Kidney (tissue), 13 donors: ENCODE measurements at regions not wholly inside any gene's neighbourhood (a gene's known extent, or its start where the extent isn't known, plus 50 kb on each side); places are given as distances from the start of the nearest gene placed in this dataset.

Experiments
- DNase-seq, 5 donors: peaks; one replicate each; pipeline ENCODE4 v3.0.0-alpha.2; 2013 to 2020
- FAIRE-seq: peaks from 2 replicates; lab custom pipeline; 2012; peaks lifted over from hg19 to GRCh38; lab: Jason Lieb, UNC
- H3K27ac ChIP-seq, 2 donors: one replicate each; pipeline ENCODE4 v1.7.0; 2013; ENCODE audit warnings: low read depth in 2 of 2, low read length in 2 of 2, inconsistent platforms in 1 of 2
- H3K27me3 ChIP-seq: one replicate; pipeline ENCODE4 v1.7.1; 2013; ENCODE audit warnings: low read length, inconsistent platforms; ENCODE audit not compliant: control insufficient read depth, insufficient read depth
- H3K36me3 ChIP-seq, 3 donors: one replicate each; pipeline versions ENCODE4 v1.7.0 to v1.7.1; 2013; ENCODE audit warnings: low read length in 3 of 3, control low read depth in 1 of 3, inconsistent platforms in 1 of 3; ENCODE audit not compliant: insufficient read depth in 3 of 3, control insufficient read depth in 2 of 3
- H3K4me1 ChIP-seq, 3 donors: one replicate each; pipeline versions ENCODE4 v1.7.0 to v1.7.1; 2013; ENCODE audit warnings: low read length in 3 of 3, inconsistent platforms in 1 of 3, low read depth in 1 of 3; ENCODE audit not compliant: control insufficient read depth in 2 of 3, insufficient read depth in 2 of 3
- H3K4me3 ChIP-seq, 3 donors: one replicate each; pipeline versions ENCODE4 v1.7.0 to v1.8.1; 2013; ENCODE audit warnings: low read length in 3 of 3, control low read depth in 1 of 3, inconsistent platforms in 1 of 3
- H3K9ac ChIP-seq, 3 donors: one replicate each; pipeline versions ENCODE4 v1.7.0 to v1.7.1; 2013; ENCODE audit warnings: low read length in 3 of 3, control low read depth in 1 of 3, inconsistent platforms in 1 of 3
- H3K9me3 ChIP-seq, 3 donors: one replicate each; pipeline versions ENCODE4 v1.7.0 to v1.7.1; 2013; ENCODE audit warnings: low read length in 3 of 3, control low read depth in 1 of 3, inconsistent platforms in 1 of 3; ENCODE audit not compliant: control insufficient read depth in 2 of 3, insufficient read depth in 1 of 3
- intact Hi-C: fragments of 100-400 bp; cut with DNase I; formaldehyde crosslinking; loops from one replicate; pipeline ENCODE4 v1.11.1; 2022
- TF ChIP-seq, protein P1 (sequence below): IDR thresholded peaks from 3 replicates; pipeline ENCODE4 v1.5.1; 2012; ENCODE audit warnings: mild to moderate bottlenecking, moderate library complexity, borderline replicate concordance; ENCODE audit not compliant: insufficient read depth; ENCODE audit errors: extremely low read depth
- donor health status: control.
- donor health status: control.
- donor health status: control.
- donor health status: control.
- donor health status: control.
- donor health status: DM: yes; HTN: yes; CAD: no.
- donor health status: Normal renal cell carcinoma (clear cell type).

DNA sequence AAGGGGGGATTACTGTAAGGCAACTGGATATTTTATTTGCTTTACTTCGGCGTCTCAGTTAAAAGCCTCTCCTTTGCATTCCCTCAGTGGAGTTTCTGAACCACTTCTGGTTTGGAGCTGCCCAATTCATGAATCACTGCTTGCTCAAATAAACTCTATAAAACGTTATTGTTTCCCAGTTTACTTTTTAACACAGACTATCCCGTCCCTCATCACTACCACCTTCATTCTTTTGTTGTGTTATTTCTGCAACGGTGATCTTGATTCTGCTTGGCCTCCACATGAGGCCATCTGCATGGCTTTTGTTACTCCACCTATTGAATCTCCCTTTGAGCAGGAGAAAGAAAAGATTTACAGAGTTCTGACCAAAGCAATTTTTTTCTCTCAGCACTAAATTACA lies 104.0 kb upstream of the PLEKHA5 start:
- TF ChIP-seq, protein P1, sequence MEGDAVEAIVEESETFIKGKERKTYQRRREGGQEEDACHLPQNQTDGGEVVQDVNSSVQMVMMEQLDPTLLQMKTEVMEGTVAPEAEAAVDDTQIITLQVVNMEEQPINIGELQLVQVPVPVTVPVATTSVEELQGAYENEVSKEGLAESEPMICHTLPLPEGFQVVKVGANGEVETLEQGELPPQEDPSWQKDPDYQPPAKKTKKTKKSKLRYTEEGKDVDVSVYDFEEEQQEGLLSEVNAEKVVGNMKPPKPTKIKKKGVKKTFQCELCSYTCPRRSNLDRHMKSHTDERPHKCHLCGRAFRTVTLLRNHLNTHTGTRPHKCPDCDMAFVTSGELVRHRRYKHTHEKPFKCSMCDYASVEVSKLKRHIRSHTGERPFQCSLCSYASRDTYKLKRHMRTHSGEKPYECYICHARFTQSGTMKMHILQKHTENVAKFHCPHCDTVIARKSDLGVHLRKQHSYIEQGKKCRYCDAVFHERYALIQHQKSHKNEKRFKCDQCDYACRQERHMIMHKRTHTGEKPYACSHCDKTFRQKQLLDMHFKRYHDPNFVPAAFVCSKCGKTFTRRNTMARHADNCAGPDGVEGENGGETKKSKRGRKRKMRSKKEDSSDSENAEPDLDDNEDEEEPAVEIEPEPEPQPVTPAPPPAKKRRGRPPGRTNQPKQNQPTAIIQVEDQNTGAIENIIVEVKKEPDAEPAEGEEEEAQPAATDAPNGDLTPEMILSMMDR: no peak
- H3K27ac ChIP-seq: no peak overlapping the region

DNA sequence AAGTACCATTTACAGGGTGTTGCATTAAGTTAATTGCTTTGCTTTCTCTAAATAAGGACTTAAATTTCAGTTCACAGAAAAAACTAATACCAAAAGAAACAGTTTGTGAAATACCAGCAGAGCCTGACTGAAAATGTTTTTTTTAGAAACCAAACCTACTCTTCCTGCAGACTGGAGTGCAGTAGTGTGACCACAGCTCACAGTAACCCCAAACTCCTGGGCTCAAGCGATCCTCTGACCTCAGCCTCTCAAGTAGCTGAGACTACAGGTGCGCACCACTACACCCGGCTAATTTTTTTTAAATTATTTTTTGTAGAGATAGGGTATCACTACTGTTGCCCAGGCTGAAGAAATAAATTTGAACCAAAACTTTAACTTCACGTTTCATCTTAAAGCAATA lies 103.5 kb upstream of the PLEKHA5 start:
- Histone ChIP-seq H3K9ac (no peak overlapping the region), H3K27ac (no peak overlapping the region), H3K4me1 (peaks cover 0 to 4% (median 0%) of the 10 kb centered on the region in 3 donors), H3K36me3 (no peaks in the 10 kb centered on the region), H3K9me3 (no peaks in the 10 kb centered on the region), H3K4me3 (no peak overlapping the region), H3K27me3 (no peaks in the 10 kb centered on the region)
- FAIRE-seq (no peak), DNase-seq (no peak)
- TF ChIP-seq, protein P1: no peak
- intact Hi-C loops: no loop called here

More for the DNA sequence above, 104.0 kb upstream of the PLEKHA5 start:
- Histone ChIP-seq H3K36me3 (no peaks in the 10 kb centered on the region), H3K9ac (no peak overlapping the region), H3K4me3 (no peak overlapping the region), H3K9me3 (no peaks in the 10 kb centered on the region), H3K27me3 (no peaks in the 10 kb centered on the region), H3K4me1 (peaks cover 0 to 4% (median 0%) of the 10 kb centered on the region in 3 donors)
- DNase-seq (no peak), FAIRE-seq (no peak)
- intact Hi-C loops: no loop called here

DNA sequence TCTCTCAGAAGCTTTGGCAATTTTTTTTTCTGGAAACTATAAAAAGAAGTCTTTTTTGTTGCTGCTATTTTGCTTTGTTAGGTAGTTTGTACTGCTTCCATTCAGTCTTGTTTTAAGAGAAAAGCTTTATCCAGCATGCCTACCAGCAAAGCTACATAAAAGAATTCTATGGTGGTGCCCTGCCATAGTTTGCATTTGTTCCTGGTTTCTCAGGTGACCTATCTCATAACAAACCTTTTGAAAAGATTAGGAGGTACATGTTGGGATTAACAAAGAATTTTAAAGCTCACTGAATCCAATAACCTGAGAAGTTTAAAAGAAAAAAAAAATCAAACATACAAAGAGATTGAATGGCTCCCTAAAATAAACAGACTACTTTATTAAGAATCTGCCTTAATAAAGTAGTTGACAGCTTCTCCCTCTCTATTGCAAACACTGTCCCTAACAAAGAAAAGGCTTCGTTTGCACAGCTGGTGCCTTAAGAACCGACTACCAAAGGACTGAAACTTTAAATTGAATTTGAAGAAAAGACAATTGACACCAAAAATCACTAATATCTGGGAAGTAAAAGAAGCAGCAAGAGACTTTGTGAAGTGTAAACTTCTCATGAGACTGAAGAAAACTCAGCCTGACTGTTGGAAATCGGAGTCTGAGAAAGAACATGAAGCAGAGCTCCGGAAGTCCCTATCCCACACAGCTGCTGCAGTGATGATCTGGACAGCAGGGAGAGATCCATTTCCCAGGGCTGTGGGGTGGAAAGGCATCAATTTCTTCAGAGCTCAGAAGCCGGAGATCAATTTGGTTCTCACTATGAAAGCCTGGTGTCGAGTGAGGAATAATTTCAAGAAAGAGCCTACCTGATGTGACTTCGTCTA lies 102.7 kb upstream of the PLEKHA5 start:
- DNase-seq: no peak
- no peaks in the 10 kb centered on the region for H3K27me3 ChIP-seq
- no peaks in the 10 kb centered on the region for H3K36me3 ChIP-seq
- no peak for FAIRE-seq
- H3K9me3 ChIP-seq: no peaks in the 10 kb centered on the region
- TF ChIP-seq, protein P1: no peak
- no peak overlapping the region for H3K9ac ChIP-seq
- no peak overlapping the region for H3K4me3 ChIP-seq
- H3K27ac ChIP-seq: no peak overlapping the region
- intact Hi-C loops: no loop called here
- no peaks in the 10 kb centered on the region for H3K4me1 ChIP-seq

DNA sequence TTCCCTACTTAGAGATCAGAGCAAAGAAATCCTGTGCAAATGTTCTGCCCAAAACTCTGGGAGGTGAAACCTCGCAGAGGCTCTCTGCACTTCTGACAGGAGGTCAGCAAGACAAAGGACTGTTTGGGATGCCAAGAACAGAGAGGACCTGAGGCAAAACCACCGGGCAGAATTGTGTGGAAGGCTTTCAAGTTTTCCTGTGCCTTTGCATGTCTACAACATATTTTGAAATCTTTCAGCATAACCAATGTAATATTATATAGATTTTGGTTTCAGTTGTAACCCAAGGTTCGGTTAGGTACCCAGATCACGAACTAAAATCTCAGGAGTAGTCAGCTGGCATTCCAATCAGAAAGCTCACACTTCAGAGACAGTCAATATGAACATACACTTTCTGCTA lies 99.4 kb upstream of the PLEKHA5 start:
- intact Hi-C loops: no loop called here
- no peaks in the 10 kb centered on the region for H3K36me3 ChIP-seq
- no peak overlapping the region for H3K27ac ChIP-seq
- no peaks in the 10 kb centered on the region for H3K9me3 ChIP-seq
- H3K4me3 ChIP-seq: no peak overlapping the region
- H3K9ac ChIP-seq: no peak overlapping the region
- FAIRE-seq: no peak
- no peaks in the 10 kb centered on the region for H3K27me3 ChIP-seq
- TF ChIP-seq, protein P1: no peak
- no peak for DNase-seq
- H3K4me1 ChIP-seq: no peaks in the 10 kb centered on the region
